HG03097 (cell line): ENCODE measurements at regions not wholly inside any gene's neighbourhood (a gene's known extent, or its start where the extent isn't known, plus 50 kb on each side); places are given as distances from the start of the nearest gene placed in this dataset.
"Not testable (repeated sequence)": the region's sequence is repeated elsewhere in the genome, so short reads cannot be mapped to it uniquely, and the experiment has no call there.

Experiments
- ATAC-seq: cut with Tn5 transposase; IDR thresholded peaks from one replicate; pipeline ENCODE4 v1.9.1; 2021; ENCODE audit not compliant: unreplicated experiment, low FRiP score

DNA sequence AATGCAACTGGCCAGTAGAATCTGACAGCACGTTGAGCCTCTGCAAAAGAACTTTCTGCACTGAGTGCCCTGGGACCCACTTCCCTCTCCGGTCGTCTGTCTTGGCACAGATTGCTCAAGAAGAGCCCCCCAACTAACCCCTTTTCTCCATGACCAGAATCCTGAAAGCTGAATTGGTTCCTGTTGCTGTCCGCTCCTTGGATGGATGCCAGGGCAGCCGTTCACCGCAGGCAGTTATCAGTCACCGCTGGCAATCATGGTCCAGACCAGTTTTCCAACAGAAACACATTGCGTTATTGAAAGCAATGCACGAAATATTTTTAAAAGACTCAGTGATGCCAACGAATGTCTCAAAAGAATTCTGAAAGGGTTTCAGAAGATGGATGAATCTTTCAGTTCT, 733.7 kb upstream of the FRG1 start:
- no peak for ATAC-seq

DNA sequence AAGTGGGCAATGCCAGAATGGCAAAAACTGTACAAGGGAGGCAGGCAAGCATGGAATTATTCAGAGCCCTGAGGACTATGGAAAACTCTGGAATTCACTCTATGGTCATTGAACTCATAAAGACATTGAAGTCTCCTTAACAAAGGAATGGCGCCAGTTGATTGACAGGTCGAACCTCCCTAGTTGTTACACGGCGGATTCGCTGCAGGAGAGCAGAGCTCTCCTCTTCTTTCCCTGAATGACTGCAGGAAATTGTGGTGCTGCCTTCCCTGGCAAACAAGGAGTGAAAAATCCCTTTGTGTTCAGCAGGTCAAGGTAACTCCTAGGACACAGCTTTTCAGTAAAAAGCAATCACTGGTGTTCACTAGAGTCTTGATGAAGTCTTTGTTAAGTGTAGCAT, 732.8 kb upstream of the FRG1 start:
- no peak for ATAC-seq

DNA sequence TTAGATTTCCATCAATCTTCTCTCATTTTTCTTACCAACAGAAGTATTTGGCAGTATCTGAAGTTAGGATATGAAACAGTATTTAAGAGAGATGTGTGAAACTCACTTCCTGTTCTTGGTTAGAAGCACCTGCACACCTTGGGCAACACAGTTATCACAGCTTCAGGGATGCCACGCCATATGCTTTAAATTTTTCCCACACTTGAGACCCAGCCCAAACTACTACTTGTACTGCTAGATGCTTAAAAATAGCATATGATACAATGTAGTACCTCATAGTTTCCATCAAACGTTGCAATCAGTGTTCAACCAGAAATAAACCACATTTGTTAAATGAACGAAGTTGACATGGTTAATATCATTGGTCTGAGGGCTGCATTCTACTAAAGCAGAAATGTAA, 725.1 kb upstream of the FRG1 start:
- no peak for ATAC-seq

DNA sequence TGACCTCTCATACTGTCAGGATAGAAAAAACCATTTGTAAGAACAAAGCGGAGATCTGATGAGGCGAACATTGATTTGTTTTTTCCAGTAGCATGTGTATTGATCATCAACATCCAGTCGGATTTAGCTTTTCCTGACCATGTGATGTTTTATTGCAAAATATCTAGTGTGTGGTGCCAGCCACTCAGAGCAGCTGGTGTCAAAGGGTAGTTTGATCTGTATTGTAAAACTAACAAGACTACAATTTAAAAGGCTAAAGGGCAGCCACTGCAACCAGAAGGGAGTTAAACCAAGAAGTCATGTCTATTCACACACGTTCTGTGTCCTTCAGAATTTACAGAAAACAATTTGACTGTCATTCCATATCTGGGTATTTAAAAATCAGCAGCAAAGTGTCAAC, 719.0 kb upstream of the FRG1 start:
- no peak for ATAC-seq

DNA sequence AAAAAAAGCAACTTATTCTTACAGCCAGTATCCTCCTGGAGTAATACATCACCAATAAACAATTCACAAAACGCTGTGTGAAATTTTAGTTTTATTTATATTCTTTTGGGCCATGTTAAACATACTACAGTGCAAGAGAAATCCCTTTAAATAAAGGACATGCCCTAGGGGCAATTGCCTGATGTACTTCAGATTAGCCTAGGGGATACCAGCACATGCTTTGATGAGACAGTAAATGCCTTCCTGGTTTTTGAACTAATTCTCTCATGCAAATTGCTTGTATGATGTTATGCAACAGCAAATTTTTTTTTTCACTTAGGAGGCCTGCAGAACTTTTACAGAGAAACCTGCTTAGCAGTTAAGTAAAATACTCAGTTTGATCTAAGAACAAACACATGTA, 711.9 kb upstream of the FRG1 start:
- no peak for ATAC-seq

DNA sequence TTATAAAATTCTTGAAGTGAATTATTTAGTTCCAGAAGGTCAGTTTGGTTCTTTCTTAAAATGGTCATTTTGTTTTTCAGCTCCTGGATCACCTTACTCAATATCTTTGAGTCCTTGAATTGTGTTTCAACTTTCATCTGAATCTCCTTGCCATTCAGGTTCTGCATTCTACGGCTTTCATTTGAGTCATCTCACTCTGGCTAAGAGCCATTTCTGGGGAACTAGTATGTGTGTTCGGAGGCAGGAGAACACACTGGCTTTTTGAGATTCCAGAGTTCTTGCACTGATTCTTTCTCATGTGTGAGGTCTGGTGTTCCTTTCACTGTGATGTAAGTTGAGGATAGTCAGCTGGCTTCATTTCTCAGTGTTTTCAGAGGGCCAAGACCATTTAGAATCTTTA, 708.4 kb upstream of the FRG1 start:
- no peak for ATAC-seq

DNA sequence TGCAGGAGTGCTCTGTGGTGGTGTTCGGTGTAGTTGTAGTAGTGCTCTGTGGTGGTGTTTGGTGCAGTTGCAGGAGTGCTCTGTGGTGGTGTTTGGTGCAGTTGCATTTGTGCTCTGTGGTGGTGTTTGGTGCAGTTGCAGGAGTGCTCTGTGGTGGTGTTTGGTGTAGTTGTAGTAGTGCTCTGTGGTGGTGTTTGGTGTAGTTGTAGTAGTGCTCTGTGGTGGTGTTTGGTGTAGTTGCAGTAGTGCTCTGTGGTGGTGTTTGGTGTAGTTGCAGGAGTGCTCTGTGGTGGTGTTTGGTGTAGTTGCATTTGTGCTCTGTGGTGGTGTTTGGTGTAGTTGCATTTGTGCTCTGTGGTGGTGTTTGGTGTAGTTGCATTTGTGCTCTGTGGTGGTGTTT, 706.9 kb upstream of the FRG1 start:
- not testable (repeated sequence) for ATAC-seq

DNA sequence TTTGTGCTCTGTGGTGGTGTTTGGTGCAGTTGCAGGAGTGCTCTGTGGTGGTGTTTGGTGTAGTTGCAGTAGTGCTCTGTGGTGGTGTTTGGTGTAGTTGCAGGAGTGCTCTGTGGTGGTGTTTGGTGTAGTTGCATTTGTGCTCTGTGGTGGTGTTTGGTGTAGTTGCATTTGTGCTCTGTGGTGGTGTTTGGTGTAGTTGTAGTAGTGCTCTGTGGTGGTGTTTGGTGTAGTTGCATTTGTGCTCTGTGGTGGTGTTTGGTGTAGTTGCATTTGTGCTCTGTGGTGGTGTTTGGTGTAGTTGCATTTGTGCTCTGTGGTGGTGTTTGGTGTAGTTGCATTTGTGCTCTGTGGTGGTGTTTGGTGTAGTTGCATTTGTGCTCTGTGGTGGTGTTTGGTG, 705.7 kb upstream of the FRG1 start:
- ATAC-seq, result not testable (repeated sequence)

DNA sequence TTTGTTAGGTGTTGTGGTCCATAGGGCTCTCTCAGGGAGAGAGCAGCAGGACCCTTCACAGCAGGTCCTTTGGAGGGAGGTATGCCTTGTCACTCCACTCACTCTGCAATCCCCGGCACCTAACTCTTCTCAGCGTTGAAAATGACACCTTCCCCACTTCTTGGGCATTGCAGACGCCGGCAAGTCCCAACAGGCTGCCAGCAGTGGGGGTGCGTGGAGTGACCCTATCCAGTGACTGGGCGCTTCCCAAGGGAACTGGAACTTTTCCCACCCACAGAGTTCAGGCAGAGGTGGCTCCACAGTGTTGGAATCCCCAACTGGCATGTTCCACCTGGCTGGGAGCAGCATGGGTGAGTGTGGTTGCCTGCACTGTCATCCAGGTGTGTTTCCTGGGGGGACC, 705.1 kb upstream of the FRG1 start:
- ATAC-seq, result no peak

DNA sequence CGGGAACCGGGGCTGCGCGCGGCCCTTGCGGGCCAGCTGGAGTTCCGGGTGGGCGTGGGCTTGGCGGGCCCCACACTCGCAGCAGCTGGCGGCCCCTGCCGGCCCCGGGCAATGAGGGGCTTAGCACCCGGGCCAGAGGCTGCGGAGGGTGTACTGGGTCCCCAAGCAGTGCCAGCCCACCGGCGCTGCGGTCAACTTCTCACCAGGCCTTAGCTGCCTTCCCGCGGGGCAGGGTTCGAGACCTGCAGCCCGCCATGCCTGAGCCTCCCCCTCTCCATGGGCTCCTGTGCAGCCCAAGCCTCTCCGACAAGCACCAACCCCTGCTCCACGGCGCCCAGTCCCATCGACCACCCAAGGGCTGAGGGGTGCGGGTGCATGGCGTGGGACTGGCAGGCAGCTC, 704.4 kb upstream of the FRG1 start:
- ATAC-seq, result not testable (repeated sequence)

DNA sequence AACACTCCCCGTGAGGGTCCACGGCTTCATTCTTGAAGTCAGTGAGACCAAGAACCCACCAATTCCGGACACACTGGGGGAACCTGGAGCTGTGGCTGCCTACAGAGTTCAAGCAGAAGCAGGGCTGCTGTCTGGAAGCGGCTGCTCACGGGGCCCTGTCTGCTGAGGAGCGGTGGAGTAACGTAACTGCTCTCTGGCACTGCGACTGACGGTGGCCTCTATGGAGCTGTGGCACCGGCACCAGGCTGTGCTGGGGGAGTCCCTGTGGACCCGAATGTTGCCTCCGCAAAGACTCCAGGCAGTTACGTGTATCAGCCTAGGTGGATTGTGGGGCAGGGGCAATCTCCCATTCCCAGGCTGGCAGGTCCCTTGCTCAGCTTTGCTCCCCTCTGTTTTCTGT, 703.3 kb upstream of the FRG1 start:
- no peak for ATAC-seq

DNA sequence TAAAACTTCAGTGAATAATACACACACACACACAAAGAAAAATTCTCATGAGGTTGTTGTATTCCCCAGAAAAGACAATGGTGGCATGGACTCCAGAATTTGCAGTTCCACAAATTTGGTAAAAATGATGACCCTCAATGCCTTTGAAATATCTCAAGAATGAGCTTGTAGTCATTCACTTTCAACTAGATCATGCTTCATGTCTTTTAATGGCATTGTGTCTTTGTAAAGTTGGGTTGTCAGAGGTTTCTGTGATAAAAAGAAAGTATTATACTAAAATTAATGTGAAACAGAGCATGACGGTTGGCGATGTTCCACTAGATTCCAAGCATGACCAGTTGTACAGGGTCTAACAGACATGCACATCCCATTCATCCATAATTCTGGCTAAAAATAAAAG, 685.0 kb upstream of the FRG1 start:
- no peak for ATAC-seq

DNA sequence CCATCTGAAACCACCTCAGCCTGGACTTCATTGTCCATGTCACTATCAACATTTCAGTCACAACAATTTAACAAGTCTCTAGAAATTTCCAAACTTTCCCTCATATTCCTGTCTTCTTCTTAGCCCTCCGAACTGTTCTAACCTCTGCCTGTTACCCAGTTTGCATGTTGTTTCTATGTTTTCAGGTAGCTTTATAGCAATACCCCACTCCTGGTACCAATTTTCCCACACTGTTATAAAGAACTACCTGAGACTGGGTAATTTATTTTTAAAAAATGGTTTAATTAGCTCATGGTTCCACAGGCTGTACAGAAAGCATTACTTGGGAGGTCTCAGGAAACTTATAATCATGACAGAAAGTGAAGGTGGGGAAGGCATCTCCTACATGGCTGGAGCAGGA, 679.2 kb upstream of the FRG1 start:
- no peak for ATAC-seq

DNA sequence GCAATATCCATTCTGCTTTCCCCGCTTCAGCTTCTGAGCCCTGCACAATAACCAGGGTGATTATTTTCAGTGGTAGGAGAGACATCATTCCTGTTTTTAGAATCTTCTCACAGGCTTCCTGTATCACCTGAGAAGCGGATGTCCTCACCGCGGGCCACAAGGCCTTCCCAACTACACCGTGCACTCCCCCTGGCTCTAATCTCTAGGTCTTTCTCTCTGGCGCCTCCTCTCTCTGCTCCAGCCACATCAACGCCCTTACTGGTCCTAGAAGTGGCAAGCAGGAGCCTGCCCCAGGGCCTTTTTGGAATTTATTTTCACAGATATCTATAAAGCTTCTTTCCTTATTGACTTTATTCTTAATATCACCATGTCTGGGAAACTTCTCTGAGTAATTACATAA, 675.2 kb upstream of the FRG1 start:
- ATAC-seq, result no peak

DNA sequence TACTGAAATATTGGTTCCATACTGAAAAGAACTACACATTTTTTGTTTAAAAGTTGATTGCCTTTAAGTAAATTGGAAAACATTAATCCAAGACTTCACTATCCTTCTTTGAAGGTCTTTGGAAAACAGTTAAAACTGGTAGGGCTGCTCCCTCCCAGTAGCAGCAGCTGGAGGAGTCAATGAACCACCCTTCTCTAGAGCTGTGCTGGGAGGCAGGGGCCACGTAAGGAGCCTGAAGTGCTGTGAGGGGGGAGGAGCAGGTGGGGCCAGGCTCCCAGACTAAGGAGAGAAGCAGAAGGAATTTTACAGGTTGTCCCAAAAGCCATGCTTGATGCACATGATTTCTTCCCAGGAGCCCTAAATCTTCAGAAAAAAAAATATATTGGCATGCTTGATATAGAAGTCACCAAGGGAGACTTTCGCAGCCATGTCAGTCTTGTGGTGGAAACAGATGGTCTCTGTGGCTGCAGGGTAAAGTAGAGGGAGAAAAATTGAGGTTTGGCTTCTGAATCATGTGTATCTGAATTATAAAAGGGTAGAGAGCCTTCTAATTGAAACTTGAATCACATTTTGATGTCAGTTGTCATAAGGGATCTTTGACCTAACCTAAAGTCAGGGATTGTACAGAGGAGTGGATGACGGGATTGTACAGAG, 673.2 kb upstream of the FRG1 start:
- ATAC-seq, result no peak

DNA sequence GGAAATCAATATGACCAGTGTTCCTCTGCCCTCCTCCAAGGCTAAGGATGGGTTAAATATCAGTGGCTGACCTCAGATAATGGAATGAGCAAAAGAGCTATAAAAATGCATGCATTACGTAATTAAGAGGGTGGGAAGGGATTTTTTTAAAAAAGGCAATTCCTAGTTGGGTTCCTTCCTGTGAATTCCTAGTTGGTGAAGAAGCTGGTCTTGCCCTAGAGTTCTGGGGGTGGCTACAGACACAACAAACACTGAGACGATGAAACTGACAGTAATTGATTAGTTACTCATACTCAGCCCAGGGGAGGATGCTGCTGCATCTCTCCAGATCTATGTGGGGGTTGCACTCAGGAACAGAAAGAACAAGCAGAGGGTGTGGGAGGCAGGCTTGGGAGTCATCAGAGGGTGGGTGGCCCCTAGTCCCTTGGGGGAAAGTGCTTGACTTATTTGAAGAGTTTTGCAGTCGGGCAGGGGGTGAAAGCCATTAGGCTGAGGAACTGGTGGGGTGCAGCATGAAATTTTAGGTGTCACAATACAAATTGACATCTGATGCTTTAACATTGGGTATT, 662.0 kb upstream of the FRG1 start:
- ATAC-seq, result no peak

DNA sequence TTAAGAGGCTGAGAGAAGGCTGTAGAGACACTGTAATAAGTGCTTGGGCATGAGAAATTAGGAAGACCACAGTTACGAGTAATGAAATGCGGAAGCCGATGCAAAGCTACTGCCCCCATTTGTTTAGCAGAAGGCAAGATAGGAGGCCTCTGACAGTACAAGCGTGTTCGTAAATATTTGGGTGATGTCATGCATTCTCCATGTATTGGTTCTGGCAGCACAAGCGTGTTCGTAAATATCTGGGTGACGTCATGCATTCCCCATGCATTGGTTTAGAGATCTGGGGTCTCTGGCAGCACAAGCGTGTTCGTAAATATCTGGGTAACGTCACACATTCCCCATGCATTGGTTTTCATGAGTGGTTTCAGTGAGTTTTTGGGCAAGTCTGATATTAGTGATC, 661.5 kb upstream of the FRG1 start:
- no peak for ATAC-seq

DNA sequence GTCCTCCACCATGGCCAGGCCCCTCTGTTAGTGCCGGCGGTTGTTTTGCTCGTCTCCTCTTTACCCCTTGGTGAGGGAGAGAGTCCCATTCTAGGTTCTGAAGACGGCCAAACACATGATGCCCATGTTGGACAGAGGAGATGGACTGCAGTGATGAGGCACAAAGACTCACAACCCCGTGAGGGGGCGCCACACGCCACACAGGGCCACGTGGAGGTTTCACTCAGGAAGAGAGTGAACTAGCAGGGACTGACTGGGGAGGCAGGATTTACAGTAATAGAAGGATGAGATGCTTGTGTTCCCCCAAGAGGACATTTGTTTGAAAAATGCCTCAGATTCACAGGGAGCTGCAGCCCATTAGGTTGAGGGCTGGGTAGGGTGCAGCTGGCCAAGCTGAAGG, 655.3 kb upstream of the FRG1 start:
- ATAC-seq, result no peak

DNA sequence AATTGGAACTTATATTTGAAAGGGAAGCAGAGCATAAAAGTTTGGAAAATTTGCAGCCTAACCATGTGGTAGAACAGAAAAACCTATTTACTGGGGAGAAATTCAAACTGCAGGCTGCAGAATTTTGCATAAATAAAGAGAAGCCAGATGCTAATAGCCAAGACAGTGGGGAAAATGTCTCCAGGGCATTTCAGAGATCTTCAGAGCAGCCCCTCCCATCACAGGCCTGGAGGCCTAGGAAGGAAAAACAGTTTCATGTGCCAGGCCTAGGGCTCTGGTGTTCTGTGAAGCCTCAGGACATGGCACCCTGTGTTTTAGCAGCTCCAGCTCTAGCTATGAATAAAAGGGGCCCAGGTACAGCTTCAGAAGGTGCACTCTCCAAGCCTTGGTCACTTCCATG, 648.7 kb upstream of the FRG1 start:
- ATAC-seq, result no peak

DNA sequence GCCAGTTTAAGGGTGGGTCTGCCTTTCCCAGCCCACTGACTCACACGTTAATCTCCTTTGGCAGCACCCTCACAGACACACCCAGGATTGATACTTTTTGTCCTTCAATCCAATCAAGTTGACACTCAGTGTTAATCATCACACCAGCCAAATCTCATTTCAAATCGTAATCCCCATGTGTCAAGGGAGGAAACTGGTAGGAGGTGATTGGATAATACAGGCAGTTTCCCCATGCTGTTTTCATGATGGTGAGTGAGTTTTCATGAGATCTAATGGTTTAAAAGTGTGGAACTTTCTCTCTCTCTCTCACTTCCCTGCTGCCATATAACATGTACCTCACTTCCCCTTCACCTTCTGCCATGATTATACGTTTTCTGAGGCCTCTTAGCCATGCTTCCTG, 647.2 kb upstream of the FRG1 start:
- ATAC-seq, result no peak

DNA sequence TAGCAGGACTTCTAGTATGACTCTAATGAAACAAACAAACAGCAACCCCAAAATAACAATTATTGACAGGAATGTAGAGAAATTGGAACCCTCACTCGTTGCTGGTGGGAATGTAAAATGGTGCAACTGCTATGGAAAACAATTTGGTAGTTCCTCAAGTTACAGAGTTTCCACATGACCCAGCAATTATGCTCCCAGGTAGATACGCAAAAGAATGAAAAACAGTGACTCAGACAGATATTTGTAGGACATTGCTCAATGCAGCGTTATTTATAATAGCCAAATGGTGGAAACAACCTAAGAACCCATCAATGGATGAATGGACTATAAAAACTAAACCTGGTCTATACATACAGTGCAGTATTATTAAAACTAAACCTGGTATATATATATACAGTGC, 646.1 kb upstream of the FRG1 start:
- ATAC-seq, result no peak

DNA sequence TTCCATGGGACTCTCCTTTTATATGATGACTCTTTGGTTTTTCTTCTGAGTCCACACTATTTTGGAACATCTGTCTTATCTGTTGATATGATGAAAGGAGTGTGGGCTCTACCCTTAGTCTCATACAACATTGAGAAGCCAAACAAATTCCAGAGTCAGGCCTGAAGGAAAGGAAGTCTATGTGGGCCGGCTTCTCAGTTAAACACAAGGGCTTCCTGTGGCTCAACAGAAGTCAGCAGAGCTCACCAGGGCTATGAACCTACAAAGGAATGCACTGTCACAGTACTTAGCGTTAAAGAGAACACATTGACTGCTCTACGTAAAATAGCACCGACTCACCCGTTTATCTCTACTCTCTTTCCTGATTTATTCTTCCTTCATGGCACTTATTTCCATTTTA, 641.0 kb upstream of the FRG1 start:
- ATAC-seq, result no peak

DNA sequence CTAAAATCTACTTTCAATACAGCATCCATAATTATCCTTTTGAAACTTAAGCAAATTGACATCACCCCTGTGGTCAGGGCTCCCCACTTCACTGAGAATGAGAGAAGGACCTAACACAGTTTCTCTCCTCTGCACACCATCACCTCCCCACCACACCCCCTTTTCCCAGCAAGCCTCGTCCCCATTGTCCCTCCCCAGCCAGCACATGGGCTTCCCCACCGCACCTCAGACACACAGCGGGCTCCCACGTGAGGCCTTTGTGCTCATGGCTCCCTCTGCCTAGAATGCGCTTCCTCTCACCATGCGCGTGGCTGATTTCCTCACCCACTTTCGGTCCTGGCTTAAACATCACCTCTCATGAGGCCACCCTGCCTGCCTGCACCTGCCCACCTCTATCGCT, 639.0 kb upstream of the FRG1 start:
- no peak for ATAC-seq
